Glutamatergic neuron (in vitro differentiated cells): ENCODE measurements at regions not wholly inside any gene's neighbourhood (a gene's known extent, or its start where the extent isn't known, plus 50 kb on each side); places are given as distances from the start of the nearest gene placed in this dataset.
"Not testable (repeated sequence)": the region's sequence is repeated elsewhere in the genome, so short reads cannot be mapped to it uniquely, and the experiment has no call there.

ENCODE experiments used
- DNase-seq: peaks from one replicate; pipeline ENCODE4 v3.0.0; 2022
- H3K27ac Mint-ChIP-seq: one replicate; pipeline ENCODE4 v1.8.0; 2020; ENCODE audit warnings: mild to moderate bottlenecking, mixed read lengths, inconsistent platforms; ENCODE audit not compliant: unreplicated experiment
- H3K27me3 Mint-ChIP-seq: one replicate; pipeline ENCODE4 v1.8.0; 2020; ENCODE audit warnings: mild to moderate bottlenecking, moderate library complexity, mixed read lengths, inconsistent platforms; ENCODE audit not compliant: unreplicated experiment
- H3K36me3 Mint-ChIP-seq: one replicate; pipeline ENCODE4 v1.8.0; 2020; ENCODE audit warnings: mild to moderate bottlenecking, mixed read lengths, inconsistent platforms; ENCODE audit not compliant: unreplicated experiment
- H3K4me1 Mint-ChIP-seq: one replicate; pipeline ENCODE4 v1.8.0; 2020; ENCODE audit warnings: mild to moderate bottlenecking, low read depth, mixed read lengths, inconsistent platforms; ENCODE audit not compliant: unreplicated experiment
- H3K4me3 Mint-ChIP-seq: one replicate; pipeline ENCODE4 v1.8.0; 2020; ENCODE audit warnings: mild to moderate bottlenecking, mixed read lengths, inconsistent platforms; ENCODE audit not compliant: unreplicated experiment
- H3K9me3 Mint-ChIP-seq: one replicate; pipeline ENCODE4 v1.8.0; 2020; ENCODE audit warnings: mild to moderate bottlenecking, moderate library complexity, mixed read lengths, inconsistent platforms; ENCODE audit not compliant: unreplicated experiment
- TF ChIP-seq, protein P1 (sequence below): fragments of 200-600 bp; sonication (generic); IDR thresholded peaks from one replicate; pipeline ENCODE4 v1.5.0; 2021; ENCODE audit not compliant: partially characterized antibody, unreplicated experiment

DNA sequence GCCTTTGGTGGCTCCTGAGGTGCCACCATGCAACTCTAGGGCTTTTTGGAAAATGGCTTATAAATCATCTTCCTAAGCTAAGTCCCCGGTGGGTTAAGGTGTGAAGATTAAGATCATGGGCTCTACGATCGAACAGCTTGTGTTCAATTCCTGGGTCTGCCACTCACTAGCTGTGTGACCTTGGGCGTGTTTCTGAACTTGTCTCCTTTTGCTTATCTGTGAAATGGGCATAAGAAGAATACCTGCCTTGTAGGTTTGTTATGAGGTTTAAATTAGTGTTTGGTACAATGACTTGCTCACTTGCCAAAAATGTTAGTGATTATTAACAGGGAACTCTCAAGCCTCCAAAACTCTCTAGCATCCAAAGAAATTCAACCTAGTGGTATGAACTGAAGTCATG is 119.2 kb upstream of the PITX1 start:
- H3K4me3 Mint-ChIP-seq, result no peak overlapping the region
- TF ChIP-seq, protein P1, sequence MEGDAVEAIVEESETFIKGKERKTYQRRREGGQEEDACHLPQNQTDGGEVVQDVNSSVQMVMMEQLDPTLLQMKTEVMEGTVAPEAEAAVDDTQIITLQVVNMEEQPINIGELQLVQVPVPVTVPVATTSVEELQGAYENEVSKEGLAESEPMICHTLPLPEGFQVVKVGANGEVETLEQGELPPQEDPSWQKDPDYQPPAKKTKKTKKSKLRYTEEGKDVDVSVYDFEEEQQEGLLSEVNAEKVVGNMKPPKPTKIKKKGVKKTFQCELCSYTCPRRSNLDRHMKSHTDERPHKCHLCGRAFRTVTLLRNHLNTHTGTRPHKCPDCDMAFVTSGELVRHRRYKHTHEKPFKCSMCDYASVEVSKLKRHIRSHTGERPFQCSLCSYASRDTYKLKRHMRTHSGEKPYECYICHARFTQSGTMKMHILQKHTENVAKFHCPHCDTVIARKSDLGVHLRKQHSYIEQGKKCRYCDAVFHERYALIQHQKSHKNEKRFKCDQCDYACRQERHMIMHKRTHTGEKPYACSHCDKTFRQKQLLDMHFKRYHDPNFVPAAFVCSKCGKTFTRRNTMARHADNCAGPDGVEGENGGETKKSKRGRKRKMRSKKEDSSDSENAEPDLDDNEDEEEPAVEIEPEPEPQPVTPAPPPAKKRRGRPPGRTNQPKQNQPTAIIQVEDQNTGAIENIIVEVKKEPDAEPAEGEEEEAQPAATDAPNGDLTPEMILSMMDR, result no peak
- peaks cover 5% of the 10 kb centered on the region for H3K27me3 Mint-ChIP-seq

DNA sequence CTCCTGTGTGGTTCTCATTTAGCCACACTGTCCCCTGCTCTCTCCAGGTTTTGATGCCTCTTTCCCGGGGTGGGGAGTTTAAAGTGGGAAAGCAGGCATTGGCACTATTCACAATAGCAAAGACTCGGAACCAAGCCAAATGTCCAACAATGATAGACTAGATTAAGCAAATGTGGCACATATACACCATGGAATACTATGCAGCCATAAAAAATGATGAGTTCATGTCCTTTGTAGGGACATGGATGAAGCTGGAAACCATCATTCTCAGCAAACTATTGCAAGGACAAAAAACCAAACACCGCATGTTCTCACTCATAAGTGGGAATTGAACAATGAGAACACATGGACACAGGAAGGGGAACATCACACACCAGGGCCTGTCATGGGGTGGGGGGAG is 117.6 kb upstream of the PITX1 start:
- H3K27ac Mint-ChIP-seq, H3K27me3 Mint-ChIP-seq, H3K4me3 Mint-ChIP-seq, H3K4me1 Mint-ChIP-seq, H3K9me3 Mint-ChIP-seq, DNase-seq: not testable (repeated sequence)
- peaks cover 11% of the 10 kb centered on the region for H3K36me3 Mint-ChIP-seq

More for the DNA sequence above, 119.2 kb upstream of the PITX1 start:
- Mint-ChIP-seq H3K27ac (no peak overlapping the region), H3K9me3 (peaks cover 2% of the 10 kb centered on the region), H3K4me1 (no peaks in the 10 kb centered on the region), H3K36me3 (no peaks in the 10 kb centered on the region)
- DNase-seq, result no peak

DNA sequence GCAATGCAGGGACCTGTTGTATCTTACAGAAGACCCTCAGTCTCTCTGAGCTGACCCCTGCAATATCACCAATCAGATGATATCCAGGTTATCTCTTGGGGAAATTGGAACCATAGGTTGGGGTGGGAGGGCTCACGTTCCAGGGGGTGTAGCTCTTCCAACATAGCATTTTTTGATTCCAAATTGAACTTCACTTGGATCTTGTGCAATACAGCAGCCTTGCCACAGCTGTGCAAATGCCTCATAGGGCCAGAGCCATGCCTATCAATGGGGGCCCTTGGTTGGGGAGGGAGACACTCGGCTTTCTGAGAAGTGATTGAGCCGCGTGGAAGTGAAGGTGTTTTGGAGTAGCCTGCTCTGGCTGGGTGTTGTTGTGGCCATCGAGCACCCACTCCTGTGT is 117.2 kb upstream of the PITX1 start:
- no peak overlapping the region for H3K27ac Mint-ChIP-seq
- no peaks in the 10 kb centered on the region for H3K4me1 Mint-ChIP-seq
- peaks cover 11% of the 10 kb centered on the region for H3K36me3 Mint-ChIP-seq
- DNase-seq, result no peak
- no peak overlapping the region for H3K4me3 Mint-ChIP-seq
- peaks cover 2% of the 10 kb centered on the region for H3K9me3 Mint-ChIP-seq
- peaks cover 5% of the 10 kb centered on the region for H3K27me3 Mint-ChIP-seq
- TF ChIP-seq, protein P1, result no peak

DNA sequence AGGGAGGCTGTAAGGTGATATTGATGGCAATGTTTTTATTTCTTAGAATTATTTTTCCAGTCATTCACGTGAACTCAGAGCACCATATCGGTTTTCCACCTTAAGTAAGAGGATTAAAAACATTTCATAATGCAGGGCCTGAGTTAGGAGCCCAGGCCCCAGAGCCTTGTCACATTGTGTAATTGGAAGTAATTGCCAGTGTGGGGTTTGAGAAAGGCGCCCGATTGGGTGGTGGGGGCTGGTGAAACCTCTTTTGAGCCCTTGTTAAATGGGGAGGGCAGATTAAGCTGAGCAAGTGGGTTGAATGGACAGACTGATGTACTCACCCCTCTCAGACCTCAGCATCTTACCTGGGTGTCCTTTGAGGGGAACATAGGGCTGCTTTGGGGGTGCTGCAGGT is 116.7 kb upstream of the PITX1 start:
- no peaks in the 10 kb centered on the region for H3K4me1 Mint-ChIP-seq
- peaks cover 2% of the 10 kb centered on the region for H3K9me3 Mint-ChIP-seq
- TF ChIP-seq, protein P1, result no peak
- no peak for DNase-seq
- H3K27ac Mint-ChIP-seq, result no peak overlapping the region
- peaks cover 5% of the 10 kb centered on the region for H3K27me3 Mint-ChIP-seq
- H3K4me3 Mint-ChIP-seq, result no peak overlapping the region
- peaks cover 11% of the 10 kb centered on the region for H3K36me3 Mint-ChIP-seq

DNA sequence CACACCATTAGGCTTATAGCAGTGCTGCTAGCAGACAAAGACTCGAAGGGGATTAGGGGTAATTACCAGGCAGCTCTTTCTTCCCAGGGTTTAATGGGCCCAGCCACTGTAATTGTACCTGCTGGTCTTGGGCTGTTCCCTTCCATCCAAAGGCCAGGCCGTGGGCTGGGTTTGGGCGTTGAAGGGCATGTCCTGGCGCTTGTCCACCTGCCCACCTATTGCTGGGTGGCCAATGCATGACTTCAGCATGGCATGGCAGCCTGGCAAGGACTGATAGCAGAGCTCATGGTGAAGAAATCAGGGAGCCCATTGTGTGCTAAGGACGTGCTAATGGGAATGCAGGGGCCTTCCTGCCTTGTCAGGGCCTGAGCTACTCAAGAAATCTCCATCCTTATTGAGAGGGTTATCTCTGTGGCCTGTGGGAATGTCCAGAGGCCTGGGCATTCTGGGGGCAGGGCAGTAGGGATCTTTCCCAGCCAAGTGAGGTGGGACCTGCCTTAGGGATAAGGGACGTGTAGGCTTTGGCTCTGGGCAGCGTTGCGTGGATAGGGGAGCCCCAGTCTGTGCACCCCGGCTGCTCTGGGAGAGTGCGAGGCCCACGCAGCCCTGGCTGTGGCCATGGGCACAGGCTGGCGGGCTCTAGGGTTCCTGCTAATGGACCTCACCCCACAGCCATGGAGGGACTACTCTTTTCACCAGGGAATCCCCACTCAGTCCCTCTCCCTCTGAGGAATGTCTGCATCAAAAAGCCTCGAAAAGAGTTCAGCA is 116.1 kb upstream of the PITX1 start:
- TF ChIP-seq, protein P1, result no peak
- H3K4me3 Mint-ChIP-seq, result no peak overlapping the region
- H3K4me1 Mint-ChIP-seq, result no peaks in the 10 kb centered on the region
- peaks cover 5% of the 10 kb centered on the region for H3K27me3 Mint-ChIP-seq
- no peak overlapping the region for H3K27ac Mint-ChIP-seq
- peaks cover 11% of the 10 kb centered on the region for H3K36me3 Mint-ChIP-seq
- DNase-seq, result no peak
- peaks cover 2% of the 10 kb centered on the region for H3K9me3 Mint-ChIP-seq
